Epithelial cell of proximal tubule (primary cell): ENCODE measurements at regions not wholly inside any gene's neighbourhood (a gene's known extent, or its start where the extent isn't known, plus 50 kb on each side); places are given as distances from the start of the nearest gene placed in this dataset.

Experiments used
- DNase-seq: peaks from one replicate; pipeline ENCODE4 v3.0.0-alpha.2; 2011; ENCODE audit warnings: low read depth
- H3K4me3 ChIP-seq: 2 replicates; pipeline ENCODE4 v1.5.1; 2011; ENCODE audit warnings: low read depth, mild to moderate bottlenecking, low read length
- CTCF ChIP-seq: conservative IDR thresholded peaks from 2 replicates; pipeline ENCODE4 v1.5.1; 2012; ENCODE audit warnings: low read depth, mild to moderate bottlenecking, low read length

- no peak for TF ChIP-seq CTCF
- no peak for DNase-seq
- no peak overlapping the region for H3K4me3 ChIP-seq
Measured at GRCh38 chr14:96730386-96730785, 66.8 kb upstream of the VRK1 start.

- no peak for DNase-seq
- no peak for TF ChIP-seq CTCF
- no peak overlapping the region for H3K4me3 ChIP-seq
Measured at GRCh38 chr14:96734076-96734622, 63.0 kb upstream of the VRK1 start.

GRCh38 chr14:96735526-96735925, 61.7 kb upstream of the VRK1 start:
- TF ChIP-seq CTCF: no peak

GRCh38 chr14:96736439-96736838, 60.7 kb upstream of the VRK1 start:
- no peak for TF ChIP-seq CTCF
- DNase-seq: no peak

More at GRCh38 chr14:96735526-96735925, 61.7 kb upstream of the VRK1 start:
- H3K4me3 ChIP-seq: no peak overlapping the region
- DNase-seq: no peak

GRCh38 chr14:96737881-96738280, 59.3 kb upstream of the VRK1 start:
- TF ChIP-seq CTCF: no peak
- no peak for DNase-seq
- H3K4me3 ChIP-seq: no peak overlapping the region

More at GRCh38 chr14:96736439-96736838, 60.7 kb upstream of the VRK1 start:
- H3K4me3 ChIP-seq: no peak overlapping the region

GRCh38 chr14:96739200-96739910, 57.8 kb upstream of the VRK1 start:
- DNase-seq: no peak
- H3K4me3 ChIP-seq: no peak overlapping the region
- no peak for TF ChIP-seq CTCF
